ENCODE measurements at regions not wholly inside any gene's neighbourhood (a gene's known extent, or its start where the extent isn't known, plus 50 kb on each side); places are given as distances from the start of the nearest gene placed in this dataset.
"Not testable (repeated sequence)": the region's sequence is repeated elsewhere in the genome, so short reads cannot be mapped to it uniquely, and the experiment has no call there.

DNA sequence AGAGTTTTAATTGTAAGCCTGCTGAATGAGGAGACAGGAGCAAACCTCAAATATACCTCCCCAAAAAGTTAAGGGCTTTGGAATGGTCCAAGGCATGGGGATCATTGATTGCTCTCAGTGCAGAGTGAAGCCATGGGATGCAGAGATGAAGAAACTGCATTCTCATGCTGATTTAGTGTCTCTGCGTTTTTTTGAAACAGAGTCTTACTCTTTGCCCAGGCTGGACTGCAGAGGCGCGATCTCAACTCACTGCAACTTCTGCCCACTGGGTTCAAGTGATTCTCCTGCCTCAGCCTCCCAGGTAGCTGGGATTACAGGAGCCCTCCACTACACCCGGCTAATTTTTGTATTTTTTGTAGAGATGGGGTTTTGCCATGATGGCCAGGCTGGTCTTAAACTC is 99.3 kb upstream of the ETV3 start:
- ChIA-PET CTCF (no interaction called here), POLR2A (no interaction called here)

DNA sequence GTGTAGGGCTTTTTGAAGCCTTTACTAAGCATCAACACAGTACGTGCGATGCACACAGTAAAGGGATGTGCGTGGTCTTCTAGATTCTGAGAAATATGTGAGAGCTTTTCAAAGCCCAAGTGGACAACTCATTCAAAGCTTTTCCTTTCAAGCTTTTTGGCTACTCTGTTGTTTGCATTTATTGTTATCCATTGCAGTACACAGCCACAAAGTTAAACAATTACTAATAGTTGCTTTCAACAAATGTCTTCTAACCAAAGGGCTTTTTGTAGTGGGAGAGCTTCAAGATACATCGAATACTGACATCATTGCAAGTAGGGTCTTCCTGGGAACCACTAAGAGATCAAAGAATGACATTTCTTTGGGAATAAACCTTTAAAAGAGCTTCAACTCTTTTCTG is 97.9 kb upstream of the ETV3 start:
- ChIA-PET POLR2A (no interaction called here), CTCF (interaction anchor here (0.6 kb wide), 1 partner anchor 533 kb away, joined by 4 read pairs; no protein-coding TSS in a partner anchor)

DNA sequence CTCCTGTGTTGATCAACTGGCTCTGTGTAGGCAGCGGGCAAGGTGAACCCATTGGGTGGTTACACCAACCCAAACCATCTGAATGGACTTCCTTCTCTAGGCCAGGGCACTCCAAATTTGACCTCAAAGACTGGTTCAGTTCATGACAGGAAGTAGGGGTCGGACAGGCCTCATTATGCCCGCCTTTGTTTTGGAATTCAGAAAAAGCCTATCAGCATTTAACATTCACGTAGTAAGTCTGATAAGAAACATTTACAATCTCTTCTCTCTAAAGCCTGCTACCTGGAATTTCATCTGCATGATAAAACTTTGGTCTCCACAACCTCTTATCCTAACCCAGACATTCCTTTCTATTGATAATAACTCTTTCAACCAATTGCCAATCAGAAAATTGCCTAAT is 97.1 kb upstream of the ETV3 start:
- CTCF ChIA-PET = no interaction called here
- POLR2A ChIA-PET = no interaction called here

DNA sequence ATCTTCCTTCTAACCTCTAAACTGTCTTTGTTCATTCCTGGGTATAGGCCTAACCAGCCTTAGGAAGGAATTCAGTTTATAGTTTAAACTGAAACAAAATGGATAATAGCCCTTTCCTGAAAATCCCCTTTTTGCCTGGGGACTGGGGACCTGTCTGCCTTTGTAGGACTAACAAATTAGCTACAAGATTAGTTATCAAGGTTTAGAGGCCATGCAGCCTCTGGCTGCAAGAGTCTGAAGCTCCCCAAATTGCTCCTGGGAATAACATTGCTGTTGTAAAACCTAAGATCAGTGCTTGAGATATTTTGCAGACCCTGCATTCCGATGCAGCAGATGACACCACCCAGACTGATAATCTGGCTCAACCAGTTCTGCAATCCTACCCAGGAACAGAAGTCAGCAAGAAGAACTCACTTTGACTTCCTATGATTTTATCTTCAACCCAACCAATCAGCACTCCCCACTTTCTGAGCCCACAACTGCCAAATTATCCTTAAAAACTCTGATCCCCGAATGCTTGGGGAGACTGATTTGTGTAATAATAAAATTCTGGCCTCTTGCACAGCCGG is 96.6 kb upstream of the ETV3 start:
- CTCF ChIA-PET = no interaction called here
- POLR2A ChIA-PET = no interaction called here

DNA sequence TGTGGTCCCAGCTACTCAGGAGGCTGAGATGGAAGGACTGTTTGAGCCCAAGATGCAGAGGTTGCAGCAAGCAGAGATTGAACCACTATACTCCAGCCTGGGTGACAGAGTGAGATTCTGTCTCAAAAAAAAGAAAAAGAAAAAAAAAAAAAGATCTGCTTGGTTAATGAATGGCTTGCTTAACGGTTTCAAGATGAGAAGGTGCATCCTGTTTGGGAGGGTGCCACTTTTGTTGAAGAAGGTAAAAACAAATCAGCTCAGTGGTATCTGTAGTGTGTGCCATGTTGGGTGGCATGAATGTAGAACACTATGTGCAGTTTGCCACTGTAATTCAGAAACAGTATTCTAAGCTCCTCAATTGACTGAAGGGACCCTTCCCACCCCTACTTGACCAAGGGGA is 94.9 kb upstream of the ETV3 start:
- CTCF ChIA-PET = no interaction called here
- POLR2A ChIA-PET = no interaction called here

DNA sequence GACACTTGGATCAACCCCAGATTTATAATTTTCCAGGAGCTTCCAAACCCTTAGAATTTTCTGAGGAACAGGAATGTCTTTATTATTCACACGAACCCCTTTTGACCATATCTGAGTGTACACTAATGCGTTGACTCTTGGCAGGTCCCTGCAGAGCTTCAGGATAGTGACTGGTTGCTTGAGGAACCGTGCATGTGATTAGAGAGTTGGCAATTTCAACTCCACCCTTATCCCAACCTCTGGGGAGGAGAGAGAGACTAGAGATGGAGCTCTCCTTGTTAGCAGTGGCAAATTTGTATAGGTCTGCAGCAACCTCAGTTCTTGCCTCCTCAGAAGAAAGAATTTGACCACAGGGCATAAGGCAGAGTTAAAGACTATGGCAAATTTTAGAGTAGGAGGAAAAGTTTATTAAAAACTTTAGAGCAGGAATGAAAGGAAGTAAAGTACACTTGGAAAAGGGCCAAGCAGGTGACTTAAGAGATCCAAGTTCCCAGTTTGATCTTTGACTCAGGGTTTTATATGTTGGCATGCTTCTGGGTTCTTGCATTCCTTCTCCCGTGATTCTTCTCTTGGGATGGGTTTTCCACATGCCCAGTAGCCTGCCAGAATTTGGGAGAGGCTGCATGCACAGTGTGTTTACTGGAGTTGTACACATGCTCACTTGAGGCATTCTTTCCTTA is 93.8 kb upstream of the ETV3 start:
- ChIA-PET POLR2A (no interaction called here), CTCF (no interaction called here)

DNA sequence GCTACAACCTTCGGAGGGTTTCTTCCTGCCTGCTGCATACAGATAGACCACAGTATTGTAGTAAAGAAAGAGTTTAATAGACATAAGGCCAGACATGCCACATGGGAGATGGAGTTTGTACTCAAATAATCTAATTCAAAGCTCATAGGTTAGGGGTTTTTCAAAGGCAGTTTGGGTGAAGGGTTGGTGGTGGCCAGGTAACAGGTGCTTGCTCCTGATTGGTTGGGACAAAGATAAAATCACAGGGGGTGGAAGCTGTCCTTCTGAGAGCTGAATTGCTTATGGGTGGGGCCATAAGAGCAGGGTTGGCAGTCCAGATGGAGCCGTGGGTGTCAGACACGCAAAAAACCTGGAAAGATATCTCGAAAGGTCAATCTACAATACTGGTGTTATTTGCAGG is 92.3 kb upstream of the ETV3 start:
- POLR2A ChIA-PET = no interaction called here
- CTCF ChIA-PET = no interaction called here

DNA sequence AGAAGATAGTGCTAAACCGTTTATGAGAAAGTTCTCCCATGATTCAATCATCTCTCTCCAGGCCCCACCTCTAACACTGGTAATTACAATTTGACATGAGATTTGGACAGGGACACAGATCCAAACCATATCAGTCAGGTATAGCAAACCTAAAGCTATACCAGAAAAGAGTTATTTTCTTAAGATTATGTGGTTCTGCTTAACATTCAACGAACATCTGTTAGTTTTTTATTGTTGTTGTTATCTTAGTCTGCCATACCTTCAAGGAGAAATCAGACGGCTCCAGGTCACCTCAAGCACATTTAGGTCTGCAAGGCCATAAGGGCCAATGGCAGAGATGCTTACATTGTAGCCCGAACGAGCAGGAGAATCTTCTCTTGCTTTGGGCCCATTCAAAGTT is 89.5 kb upstream of the ETV3 start:
- ChIA-PET CTCF (no interaction called here), POLR2A (no interaction called here)

DNA sequence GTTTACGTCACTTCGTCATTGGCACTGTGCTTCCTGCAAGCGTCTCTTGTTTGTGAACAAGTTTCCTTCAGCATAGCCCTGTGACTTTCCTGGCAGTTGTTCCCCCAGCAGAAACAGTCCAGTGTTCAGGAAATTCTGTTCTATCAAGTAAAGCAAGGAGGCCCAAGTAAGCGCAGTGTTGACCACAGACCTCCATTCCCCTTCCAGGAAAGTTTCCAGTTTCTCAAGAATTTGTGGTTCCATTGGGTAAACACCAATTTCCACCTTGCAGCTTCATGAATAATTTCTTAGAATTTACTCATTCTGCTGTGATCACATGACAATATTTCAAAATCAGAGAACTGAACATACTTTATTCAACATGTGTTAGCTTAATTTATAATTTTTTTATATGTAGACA is 88.5 kb upstream of the ETV3 start:
- ChIA-PET CTCF (no interaction called here), POLR2A (no interaction called here)

DNA sequence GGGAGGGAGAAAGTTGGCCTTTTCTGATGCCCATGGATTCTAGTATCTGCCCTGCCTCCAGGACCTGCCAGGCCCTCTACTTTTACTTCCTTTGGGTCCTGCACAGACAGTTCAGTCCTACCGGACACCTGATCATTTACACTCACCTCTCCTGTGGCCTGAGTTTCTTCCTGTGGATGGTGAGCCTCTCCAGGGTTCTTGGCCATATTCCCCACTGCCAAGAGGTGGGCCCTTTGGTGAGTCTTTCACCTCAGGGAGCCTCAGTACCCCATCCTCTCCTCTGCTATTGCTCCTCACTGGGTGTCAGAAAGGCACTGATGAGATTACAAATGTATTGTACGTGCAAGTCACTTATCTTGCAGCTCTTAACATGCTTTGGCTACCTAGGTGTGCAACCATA is 81.4 kb upstream of the ETV3 start:
- CTCF ChIA-PET = no interaction called here

DNA sequence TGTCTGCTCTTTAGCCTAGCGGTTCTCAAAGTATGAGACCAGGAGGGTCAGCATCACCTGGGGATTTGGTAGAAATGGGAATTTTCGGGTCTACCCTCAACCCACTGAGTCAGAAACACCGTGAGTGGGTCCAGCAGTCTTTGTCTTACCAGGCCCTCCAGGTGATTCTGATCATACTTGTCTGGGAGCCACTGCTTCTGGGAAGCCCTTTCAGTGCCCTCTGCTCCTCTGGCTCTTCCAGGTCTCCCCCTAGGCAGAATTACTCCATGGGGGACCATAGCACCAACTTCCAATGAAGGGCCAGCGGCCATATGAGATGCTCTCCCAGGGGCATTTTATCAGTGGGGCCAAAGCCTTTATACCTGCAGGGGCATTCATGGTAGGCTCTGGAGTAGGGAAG is 81.0 kb upstream of the ETV3 start:
- ChIA-PET CTCF (no interaction called here), POLR2A (no interaction called here)

More for the DNA sequence above, 81.4 kb upstream of the ETV3 start:
- POLR2A ChIA-PET = no interaction called here

DNA sequence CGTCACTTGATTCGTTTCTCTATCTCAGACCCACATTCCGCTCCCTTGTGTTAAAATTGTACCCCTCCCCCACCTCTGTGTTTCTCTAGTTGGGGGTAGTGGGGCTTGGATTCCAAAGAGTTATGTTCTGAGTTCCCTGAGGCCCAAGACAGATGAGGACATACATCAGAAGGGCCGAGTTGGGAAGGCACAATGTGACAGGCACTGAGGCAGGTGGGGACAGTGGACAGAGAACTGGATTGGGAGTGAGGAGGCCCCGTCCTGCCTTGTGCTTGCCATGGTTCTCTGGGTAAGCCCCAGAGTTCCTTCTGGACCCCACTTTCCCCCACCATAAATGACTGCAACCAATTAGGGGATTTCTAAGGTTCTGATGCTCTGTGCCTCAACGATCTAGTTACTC is 80.5 kb upstream of the ETV3 start:
- ChIA-PET CTCF (no interaction called here), POLR2A (no interaction called here)

DNA sequence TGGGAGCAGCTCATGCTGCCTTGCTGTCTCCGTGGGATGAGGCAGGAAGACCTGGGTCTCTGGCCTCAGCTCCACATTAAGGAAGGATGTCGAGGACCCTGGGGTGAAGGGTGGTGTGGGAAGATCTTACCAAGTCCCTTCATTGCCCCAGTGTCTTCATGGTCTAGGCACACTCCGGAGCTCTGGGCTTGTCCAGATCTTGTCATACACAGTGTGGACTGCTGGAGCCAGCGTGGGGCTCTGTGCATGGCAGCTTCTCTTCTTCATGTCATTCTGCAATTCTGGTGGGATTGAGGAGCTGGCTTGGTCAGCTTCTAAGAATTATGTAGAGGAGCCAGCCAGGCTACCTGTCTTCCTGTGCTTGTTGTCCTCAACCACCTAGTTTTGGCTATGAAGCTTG is 79.3 kb upstream of the ETV3 start:
- CTCF ChIA-PET = no interaction called here
- POLR2A ChIA-PET = no interaction called here

DNA sequence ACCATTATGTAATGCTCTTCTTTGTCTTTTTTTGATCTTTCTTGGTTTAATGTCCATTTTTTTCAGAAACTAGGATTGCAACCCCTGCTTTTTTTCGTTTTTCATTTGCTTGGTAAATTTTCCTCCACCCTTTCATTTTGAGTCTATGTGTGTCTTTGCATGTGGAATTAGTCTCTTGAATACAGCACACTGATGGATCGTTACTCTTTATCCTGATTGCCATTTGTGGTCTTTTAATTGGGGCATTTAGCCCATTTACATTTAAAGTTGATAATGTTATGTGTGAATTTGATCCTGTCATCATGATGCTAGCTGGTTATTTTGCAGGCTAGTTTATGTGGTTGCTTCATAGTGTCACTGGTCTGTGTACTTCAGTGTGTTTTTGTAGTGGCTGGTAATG is 75.6 kb upstream of the ETV3 start:
- ChIA-PET CTCF (interaction anchor here (0.6 kb wide), 1 partner anchor 90 kb away, joined by 4 read pairs; no protein-coding TSS in a partner anchor), POLR2A (no interaction called here)

DNA sequence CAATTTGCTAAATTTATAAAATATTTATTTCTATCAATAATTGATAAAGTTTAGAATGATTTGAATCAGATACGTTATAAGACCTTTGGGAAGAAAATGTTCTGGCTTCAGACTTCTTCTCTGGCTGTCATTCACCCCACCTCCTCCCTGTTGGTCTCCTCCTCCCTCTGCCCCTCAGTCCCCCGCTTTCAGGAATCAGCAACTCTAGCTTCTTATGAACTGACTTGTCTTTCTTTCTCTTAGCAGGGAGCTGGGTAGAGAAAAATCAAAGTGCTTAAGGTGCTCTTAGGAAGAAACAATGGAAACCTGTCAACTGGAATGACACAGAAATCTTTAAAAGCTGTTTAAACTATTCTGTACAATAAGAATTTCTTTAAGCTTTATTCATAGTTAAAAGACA is 71.3 kb upstream of the ETV3 start:
- CTCF ChIA-PET = no interaction called here

DNA sequence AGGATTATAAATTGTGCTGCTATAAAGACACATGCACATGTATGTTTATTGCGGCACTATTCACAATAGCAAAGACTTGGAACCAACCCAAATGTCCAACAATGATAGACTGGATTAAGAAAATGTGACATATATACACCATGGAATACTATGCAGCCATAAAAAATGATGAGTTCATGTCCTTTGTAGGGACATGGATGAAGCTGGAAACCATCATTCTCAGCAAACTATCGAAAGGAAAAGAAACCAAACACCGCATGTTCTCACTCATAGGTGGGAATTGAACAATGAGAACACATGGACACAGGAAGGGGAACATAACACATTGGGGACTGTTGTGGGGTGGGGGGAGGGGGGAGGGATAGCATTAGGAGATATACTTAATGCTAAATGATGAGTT is 67.8 kb upstream of the ETV3 start:
- CTCF ChIA-PET = not testable (repeated sequence)

More for the DNA sequence above, 71.3 kb upstream of the ETV3 start:
- POLR2A ChIA-PET = no interaction called here

DNA sequence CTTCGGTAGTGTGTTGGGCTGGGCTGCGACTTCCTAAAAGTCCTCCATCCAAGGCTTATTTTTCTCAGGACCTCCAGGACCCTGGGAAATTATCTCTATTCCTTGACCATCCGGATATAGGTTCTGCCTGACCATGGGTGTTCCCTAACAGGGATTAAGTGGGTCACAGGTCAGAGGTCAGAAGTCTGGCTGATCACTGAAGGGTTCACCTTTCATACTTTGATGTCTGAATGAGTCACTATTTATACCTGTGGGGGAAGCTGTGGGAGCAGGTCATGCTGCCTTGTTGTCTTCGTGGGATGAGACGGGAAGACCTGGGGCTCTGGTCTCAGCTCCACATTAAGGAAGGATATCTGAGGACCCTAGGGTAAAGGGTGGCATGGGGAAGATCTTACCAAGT is 65.0 kb upstream of the ETV3 start:
- ChIA-PET POLR2A (no interaction called here), CTCF (no interaction called here)

More for the DNA sequence above, 67.8 kb upstream of the ETV3 start:
- POLR2A ChIA-PET = not testable (repeated sequence)

DNA sequence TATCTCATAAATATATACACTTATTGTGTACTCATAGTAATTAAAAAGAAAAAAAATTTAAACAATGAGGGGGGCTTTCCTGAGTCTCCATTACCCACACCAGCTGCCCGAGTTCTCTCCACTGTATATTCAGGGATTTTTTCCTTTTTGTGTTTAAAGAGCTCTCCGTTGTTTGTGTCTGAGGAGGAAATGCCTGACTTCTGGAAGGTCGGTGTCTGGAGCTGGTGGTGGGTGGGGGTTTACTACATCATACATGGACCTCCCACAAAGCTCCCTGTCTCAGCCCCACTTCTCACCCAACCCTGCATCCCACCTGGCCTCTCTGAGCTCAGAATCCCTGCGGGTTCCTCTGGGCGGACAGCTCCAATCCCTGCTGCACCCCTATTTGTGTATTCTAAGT is 64.1 kb upstream of the ETV3 start:
- CTCF ChIA-PET = no interaction called here
- POLR2A ChIA-PET = no interaction called here

DNA sequence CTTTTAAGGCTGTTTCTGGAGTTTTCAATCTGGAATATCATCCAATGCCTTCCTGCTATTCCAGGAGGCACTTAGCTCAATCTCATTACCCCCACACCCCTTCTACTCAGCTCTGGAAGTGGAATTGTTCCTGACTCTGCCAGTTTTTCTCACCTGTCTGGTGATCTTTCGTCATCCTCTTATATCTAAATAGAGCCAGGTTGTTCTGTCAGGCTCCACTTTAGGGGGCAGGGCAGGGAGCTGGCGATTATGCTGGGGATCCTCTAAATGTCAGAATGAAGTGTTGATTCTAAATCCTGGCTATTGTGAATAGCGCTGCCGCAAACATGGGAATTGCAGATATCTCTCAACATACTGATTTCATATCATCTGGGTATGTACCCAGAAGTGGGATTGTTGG is 63.6 kb upstream of the ETV3 start:
- ChIA-PET CTCF (no interaction called here), POLR2A (no interaction called here)

DNA sequence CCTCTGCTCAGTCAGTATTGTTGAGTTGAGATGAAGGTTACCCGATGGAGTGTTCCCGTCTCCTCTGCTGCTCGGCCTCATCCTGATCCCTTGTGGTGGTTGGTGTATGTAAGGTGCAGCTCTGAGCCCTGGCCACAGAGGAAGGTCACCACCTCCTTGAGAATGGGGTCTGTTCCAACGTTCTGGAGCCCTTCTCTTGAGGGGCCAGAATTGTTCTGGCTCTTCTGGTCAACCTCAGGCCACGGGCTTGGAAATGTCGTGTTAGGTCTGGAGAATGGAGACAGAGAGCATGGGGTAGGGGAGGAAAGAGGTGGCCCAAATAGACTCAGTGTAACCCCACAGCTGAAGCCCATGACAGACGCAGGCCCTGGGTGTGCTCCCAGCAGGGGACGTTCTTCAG is 62.3 kb upstream of the ETV3 start:
- POLR2A ChIA-PET = no interaction called here
- CTCF ChIA-PET = no interaction called here

DNA sequence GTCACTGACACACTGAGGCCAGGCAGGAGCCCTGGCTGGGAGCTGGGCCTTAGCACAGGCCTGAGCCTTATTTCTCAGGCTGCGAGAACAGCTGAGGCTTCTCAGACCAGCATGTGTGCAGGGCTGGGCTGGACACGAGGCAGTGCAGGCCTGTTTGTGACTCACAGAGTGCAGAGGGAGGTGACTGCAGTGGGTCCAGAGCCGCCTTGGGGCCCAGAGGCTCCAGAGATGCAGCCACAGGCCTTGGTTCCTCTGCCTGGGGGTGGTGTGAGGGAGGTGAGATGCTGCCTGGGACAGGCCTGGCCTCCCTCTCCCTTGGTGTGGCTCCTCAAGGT is 61.2 kb upstream of the ETV3 start:
- POLR2A ChIA-PET = no interaction called here
- CTCF ChIA-PET = no interaction called here

DNA sequence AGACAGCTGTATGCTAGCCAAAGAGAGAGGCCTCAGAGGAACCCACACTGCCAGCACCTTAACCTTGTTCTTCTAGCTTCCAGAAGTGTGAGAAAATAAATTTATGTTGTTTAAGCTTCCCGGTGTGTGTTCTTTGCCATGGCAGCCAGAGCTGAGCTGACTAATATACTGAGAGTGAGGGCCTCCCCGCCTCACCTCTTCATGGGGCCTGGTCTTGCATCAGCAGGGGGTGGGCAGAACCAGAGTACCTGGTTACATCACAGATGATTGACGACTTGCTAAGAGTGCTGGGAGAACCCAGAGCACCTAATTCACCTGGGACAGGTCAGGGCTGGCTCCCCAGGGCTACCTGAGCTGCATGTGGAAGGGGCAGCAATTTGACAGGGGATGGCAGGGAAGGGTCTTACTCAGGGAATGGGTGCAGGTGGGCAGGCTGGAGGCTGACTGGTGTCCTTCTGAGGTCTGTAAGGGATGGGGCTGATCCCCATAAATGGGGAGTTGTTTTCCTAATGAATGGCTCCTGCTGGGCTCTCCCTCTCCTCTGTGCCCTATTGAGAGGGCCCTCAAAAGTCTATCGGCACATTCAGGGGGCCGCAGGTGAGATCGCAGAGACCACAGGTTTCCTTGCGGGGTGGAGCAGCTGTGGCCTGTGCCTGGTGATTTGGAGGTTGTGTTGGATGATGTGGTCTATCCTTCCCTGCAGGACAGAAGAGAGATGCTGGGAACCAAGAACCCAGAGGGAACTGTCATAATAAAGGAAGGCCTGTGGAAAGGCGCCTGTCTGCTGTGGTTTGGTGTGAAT is 60.6 kb upstream of the ETV3 start:
- ChIA-PET CTCF (no interaction called here), POLR2A (no interaction called here)
